NCI-H69 (cell line): ENCODE measurements at regions not wholly inside any gene's neighbourhood (a gene's known extent, or its start where the extent isn't known, plus 50 kb on each side); places are given as distances from the start of the nearest gene placed in this dataset.

ENCODE experiments used
- DNase-seq: peaks from one replicate; lab custom pipeline; 2025; lab: John Stamatoyannopoulos, UW

GRCh38 chr5:53219174-53219573, 109.6 kb upstream of the MOCS2 start:
- DNase-seq, result no peak

- no peak for DNase-seq
Observed at GRCh38 chr5:53219610-53220009, 110.1 kb upstream of the MOCS2 start.

GRCh38 chr5:53233645-53234405, 124.3 kb upstream of the MOCS2 start:
- no peak for DNase-seq

- no peak for DNase-seq
Observed at GRCh38 chr5:53236683-53237082, 127.1 kb upstream of the MOCS2 start.

GRCh38 chr5:53237876-53238275, 128.3 kb upstream of the MOCS2 start:
- DNase-seq, result no peak

GRCh38 chr5:53239301-53239990, 129.9 kb upstream of the MOCS2 start:
- no peak for DNase-seq

- DNase-seq, result no peak
Observed at GRCh38 chr5:53240661-53241060, 131.1 kb upstream of the MOCS2 start.

GRCh38 chr5:53241572-53241971, 132.0 kb upstream of the MOCS2 start:
- no peak for DNase-seq

- no peak for DNase-seq
Observed at GRCh38 chr5:53243403-53243802, 133.8 kb upstream of the MOCS2 start.

GRCh38 chr5:53246042-53246836, 136.7 kb upstream of the MOCS2 start:
- DNase-seq, result no peak

GRCh38 chr5:53249529-53250200, 140.1 kb upstream of the MOCS2 start:
- no peak for DNase-seq

GRCh38 chr5:53250201-53250550, 140.6 kb upstream of the MOCS2 start:
- no peak for DNase-seq

- DNase-seq, result no peak
Observed at GRCh38 chr5:53253421-53253871, 143.9 kb upstream of the MOCS2 start.

GRCh38 chr5:53256746-53257145, 147.2 kb upstream of the MOCS2 start:
- no peak for DNase-seq

GRCh38 chr5:53257806-53258373, 148.3 kb upstream of the MOCS2 start:
- no peak for DNase-seq

- DNase-seq, result no peak
Observed at GRCh38 chr5:53259176-53259575, 149.6 kb upstream of the MOCS2 start.

GRCh38 chr5:53260446-53260845, 150.9 kb upstream of the MOCS2 start:
- DNase-seq, result no peak

- no peak for DNase-seq
Observed at GRCh38 chr5:53261245-53261644, 151.7 kb upstream of the MOCS2 start.

- peak; percentile 3 for DNase-seq
Observed at GRCh38 chr5:53262348-53262970, 152.9 kb upstream of the MOCS2 start.

GRCh38 chr5:53263151-53263550, 153.6 kb upstream of the MOCS2 start:
- no peak for DNase-seq

GRCh38 chr5:53265043-53265442, 155.5 kb upstream of the MOCS2 start:
- no peak for DNase-seq
